SK-N-SH (cell line): ENCODE measurements at regions not wholly inside any gene's neighbourhood (a gene's known extent, or its start where the extent isn't known, plus 50 kb on each side); places are given as distances from the start of the nearest gene placed in this dataset.

Experiments used
- CTCF ChIP-seq: fragments of 200-600 bp; sonication (generic); IDR thresholded peaks from 2 replicates; pipeline ENCODE4 v1.6.1; 2017; ENCODE audit warnings: antibody characterized with exemption, mild to moderate bottlenecking, moderate library complexity
- EP300 ChIP-seq, 2 experiments: IDR thresholded peaks; 2 replicates each; pipeline versions ENCODE4 v1.4.0 to v1.6.1; 2012; ENCODE audit warnings: borderline replicate concordance in 1 of 2, low read depth in 1 of 2, low read length in 1 of 2
- POLR2AphosphoS5 ChIP-seq: IDR thresholded peaks from 2 replicates; pipeline ENCODE4 v1.6.1; 2012; ENCODE audit warnings: low read depth, low read length
- RCOR1 ChIP-seq: fragments of 150-350 bp; IDR thresholded peaks from 2 replicates; pipeline ENCODE4 v1.6.1; 2017; ENCODE audit warnings: antibody characterized with exemption, low read length

- no peak for TF ChIP-seq CTCF
- no peak for TF ChIP-seq RCOR1
- no peak for TF ChIP-seq POLR2AphosphoS5
- TF ChIP-seq EP300 (IDR thresholded peaks at IDR 0.05; ENCODE audit: borderline replicate concordance in 1 of 2, low read depth in 1 of 2, low read length in 1 of 2), result no peak
Observed at GRCh38 chr22:47933891-47934290, 1171.4 kb downstream of the TBC1D22A start.
